HCEC 1CT (cell line): ENCODE measurements at regions not wholly inside any gene's neighbourhood (a gene's known extent, or its start where the extent isn't known, plus 50 kb on each side); places are given as distances from the start of the nearest gene placed in this dataset.
A peak's percentile ranks its signal among the peaks of the same experiment; 100 is the strongest.

Experiments
- DNase-seq: peaks from one replicate; pipeline ENCODE4 v3.0.0-alpha.2; 2017

DNA sequence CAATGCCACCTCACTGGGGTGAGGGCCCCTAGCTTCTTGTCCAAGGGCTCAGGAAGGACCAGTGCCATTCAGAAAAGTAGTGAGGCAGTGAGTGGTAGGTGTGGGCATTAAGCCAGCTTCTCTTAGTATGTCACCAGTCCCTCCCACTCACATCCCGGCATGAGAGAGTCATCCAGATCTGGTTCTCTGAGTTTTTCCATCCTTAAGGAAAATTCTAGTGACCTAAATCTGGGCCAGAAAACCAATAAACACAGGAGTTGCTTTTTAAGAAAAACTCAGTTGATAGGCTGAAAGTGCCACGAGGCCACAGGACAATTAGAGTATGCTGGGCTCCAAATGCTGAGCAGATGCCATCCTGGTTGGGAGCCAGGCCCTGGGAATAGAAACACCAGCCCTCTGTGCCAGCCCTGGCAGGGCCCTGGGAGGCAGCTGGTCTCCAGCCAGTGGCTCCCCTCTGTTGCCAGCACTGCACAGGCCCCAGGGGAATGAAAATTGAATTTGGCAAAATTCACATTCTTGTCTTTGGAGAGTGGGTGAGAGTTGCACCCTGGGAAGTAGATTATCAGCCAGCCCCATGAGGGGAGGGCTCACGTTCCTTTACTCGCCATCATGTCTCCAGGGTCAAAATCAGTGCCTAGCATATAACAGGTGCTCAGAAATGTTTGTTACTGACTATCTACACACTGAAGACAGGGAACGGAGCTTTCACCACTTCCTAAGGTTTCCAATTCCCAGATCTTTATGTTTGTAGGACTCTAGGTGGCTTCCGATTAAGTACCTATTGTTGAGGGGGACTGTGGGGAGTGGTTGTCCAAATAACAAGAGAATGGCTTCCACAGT, 52.8 kb downstream of the FAM43A start:
- DNase-seq: no peak

DNA sequence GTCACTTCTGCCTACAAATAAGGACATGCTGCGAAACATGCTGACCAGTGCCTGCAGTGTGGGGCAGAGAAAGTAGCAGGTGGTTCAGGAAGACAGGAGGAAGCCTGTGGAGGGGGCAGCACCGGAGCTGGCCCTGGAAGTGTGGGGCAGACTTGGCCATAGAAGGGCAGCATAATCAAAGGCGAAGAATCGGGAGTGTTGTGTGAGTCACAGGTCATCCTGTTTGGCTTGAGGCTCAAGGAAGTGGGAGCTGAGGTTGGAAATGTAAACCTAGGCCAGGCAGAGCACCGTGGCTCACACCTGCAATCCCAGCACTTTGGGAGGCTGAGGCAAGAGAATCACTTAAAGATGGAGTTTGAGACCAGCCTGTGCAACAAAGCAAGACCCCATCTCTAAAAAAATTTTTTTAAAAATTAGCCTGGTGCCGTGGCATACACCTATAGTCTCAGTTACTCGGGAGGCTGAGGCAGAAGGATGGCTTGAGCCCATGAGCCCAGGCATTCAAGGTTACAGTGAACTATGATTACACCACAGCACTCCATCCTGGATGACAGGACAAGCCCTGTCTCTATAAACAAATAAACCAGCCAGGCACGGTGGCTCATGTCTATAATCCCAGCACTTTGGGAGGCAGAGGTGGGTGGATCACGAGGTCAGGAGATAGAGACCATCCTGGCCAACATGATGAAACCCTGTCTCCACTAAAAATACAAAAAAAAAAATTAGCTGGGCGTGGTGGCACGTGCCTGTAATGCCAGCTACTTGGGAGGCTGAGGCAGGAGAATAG, 54.0 kb downstream of the FAM43A start:
- DNase-seq: peak; percentile 27

- DNase-seq: peak; percentile 29
Measured at GRCh38 chr3:194740859-194741491, 55.3 kb downstream of the FAM43A start.

GRCh38 chr3:194741916-194742315, 56.2 kb downstream of the FAM43A start:
- no peak for DNase-seq

GRCh38 chr3:194744826-194745225, 59.1 kb downstream of the FAM43A start:
- DNase-seq: no peak

- DNase-seq: no peak
Measured at GRCh38 chr3:194745422-194746184, 59.9 kb downstream of the FAM43A start.

GRCh38 chr3:194748225-194748624, 62.5 kb downstream of the FAM43A start:
- DNase-seq: no peak

GRCh38 chr3:194749631-194750490, 64.2 kb downstream of the FAM43A start:
- DNase-seq: no peak

GRCh38 chr3:194750491-194750828, 64.8 kb downstream of the FAM43A start:
- no peak for DNase-seq

- DNase-seq: no peak
Measured at GRCh38 chr3:194755671-194756459, 70.2 kb downstream of the FAM43A start.

DNA sequence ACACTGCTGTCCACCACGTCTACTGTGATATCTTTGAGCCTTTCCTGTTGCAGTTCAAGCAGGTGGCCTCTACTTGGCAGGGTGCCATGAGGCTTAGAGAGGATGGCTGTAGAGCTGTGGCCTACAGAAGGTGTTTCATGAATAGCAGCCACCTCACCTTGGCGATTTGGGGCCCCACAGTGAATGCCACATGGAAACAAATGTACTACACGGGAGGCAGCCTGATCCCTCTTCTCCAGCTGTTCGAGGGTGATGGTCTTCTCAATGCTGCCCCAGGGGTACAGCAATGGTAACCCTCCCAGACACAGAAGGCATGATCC, 70.7 kb downstream of the FAM43A start:
- DNase-seq: no peak

- no peak for DNase-seq
Measured at GRCh38 chr3:194756791-194757325, 71.2 kb downstream of the FAM43A start.

DNA sequence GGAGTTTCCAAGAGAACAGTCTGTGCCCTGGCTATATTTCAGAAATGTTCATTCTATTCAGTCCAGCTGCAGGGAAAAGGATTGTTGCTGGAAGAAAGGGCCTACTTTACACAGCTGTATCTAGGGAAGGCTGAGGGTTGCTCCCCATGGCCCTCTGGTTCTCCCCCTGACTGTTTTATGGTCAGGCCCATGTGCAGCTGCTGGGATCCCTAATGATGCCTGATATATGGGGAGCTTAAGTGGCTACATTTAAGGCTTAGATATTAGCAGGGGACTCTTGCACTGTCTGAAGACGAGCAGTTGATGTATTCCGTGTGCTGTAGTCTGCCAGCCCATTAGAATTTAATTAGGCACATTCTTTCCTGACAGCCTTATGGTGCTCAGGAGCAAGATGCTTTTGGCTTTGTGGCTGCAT, 72.0 kb downstream of the FAM43A start:
- no peak for DNase-seq

DNA sequence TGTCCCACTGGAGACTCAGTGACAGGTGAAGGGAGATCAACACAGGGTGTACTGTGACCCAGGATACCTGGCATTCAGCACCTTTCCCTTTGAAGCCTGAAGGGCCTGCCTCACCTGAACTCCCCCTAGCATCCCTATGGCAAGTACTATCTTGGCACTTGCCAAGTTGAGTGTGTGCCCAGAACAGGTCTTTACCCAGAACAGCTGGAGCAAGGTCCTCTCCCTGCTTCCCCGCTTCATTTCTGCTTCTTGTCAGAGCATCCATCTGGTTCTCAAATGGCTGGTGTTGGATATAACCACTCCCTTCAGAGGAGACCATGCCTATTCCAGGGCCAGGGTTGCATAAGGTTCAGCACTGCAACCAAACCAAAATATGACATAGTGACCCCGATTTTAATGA, 73.0 kb downstream of the FAM43A start:
- no peak for DNase-seq

- DNase-seq: no peak
Measured at GRCh38 chr3:194760494-194761137, 74.9 kb downstream of the FAM43A start.

DNA sequence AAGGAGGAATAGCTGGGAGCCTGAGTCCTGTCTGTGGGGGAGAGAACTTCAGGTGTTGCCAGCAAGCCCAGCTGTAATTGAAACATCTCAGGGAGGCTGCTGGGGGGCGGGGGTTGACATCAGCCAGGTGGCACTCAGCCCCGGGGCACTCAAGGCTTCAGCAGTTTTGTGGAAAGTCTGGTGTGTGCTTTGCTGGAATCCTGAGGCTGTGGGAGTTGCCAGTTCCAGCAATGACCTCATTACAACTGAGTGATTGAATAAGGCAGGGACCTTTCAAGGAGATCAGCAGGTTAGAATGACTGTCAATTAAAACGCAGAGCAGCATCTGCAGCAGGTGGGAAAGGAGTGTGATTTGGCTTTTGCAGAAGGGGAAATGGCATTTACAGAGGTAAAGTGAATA, 75.7 kb downstream of the FAM43A start:
- DNase-seq: no peak

DNA sequence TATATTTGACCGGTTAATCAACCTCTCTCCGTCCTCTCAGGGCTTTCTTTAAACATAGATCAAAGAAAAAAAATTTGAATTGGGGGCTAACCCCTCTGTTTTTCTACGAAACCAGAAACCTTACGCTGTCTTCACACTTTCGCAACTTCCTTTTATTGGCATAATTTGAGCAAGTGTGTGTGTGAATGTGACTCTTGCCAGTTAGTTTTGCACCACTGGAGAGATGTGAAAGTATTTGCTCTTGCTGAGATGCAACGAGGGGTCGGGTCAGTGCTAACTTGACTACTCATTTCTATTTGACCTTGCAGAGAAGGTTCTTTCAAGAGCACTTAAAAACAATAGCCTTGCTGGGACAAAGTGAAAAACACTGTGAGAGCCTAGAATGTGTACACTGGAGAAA, 81.2 kb downstream of the FAM43A start:
- no peak for DNase-seq

GRCh38 chr3:194767446-194768207, 81.9 kb downstream of the FAM43A start:
- DNase-seq: no peak

GRCh38 chr3:194768586-194768985, 82.9 kb downstream of the FAM43A start:
- no peak for DNase-seq
